ENCODE measurements at regions not wholly inside any gene's neighbourhood (a gene's known extent, or its start where the extent isn't known, plus 50 kb on each side); places are given as distances from the start of the nearest gene placed in this dataset.

- H2AFZ ChIP-seq (replicated peaks; ENCODE audit: low read length, poor library complexity) = no peak overlapping the region
- H3K4ac ChIP-seq (ENCODE audit: low read depth, low read length) = no peak overlapping the region
- no peak overlapping the region for H2BK120ac ChIP-seq (ENCODE audit: low read depth, low read length)
- H3K56ac ChIP-seq (ENCODE audit: extremely low read depth, insufficient read depth, low read length) = no peak overlapping the region
- H3K23ac ChIP-seq (ENCODE audit: low read depth, low read length) = no peak overlapping the region
- no peak overlapping the region for H2BK20ac ChIP-seq (ENCODE audit: low read depth, low read length)
- H3K4me1 ChIP-seq (ENCODE audit: control insufficient read depth, insufficient read depth, low read length) = no peaks in the 10 kb centered on the region
- WGBS, 2 experiments (ENCODE audit: extremely low coverage in 2 of 2, insufficient read length in 1 of 2) = no CpG with 5 or more reads among the region's 1 CpG
- ChIA-PET POLR2A (ENCODE audit: unreplicated experiment) (no interaction called here), CTCF (no interaction called here)
- no peak overlapping the region for H3K14ac ChIP-seq (replicated peaks; ENCODE audit: low read depth, low read length)
- H3K9me3 ChIP-seq (ENCODE audit: control insufficient read depth, insufficient read depth, low read length) = no peaks in the 10 kb centered on the region
- no peak overlapping the region for H3K9ac ChIP-seq (ENCODE audit: low read depth, low read length)
- H2BK15ac ChIP-seq (ENCODE audit: low read depth, low read length) = no peak overlapping the region
- DNase-seq (no peak), ATAC-seq (ENCODE audit: low read depth) (no peak)
- no peak overlapping the region for H3K4me3 ChIP-seq (ENCODE audit: insufficient read depth, low read depth, low read length)
- H4K91ac ChIP-seq (ENCODE audit: insufficient read depth, low read depth, low read length) = no peak overlapping the region
- H3K18ac ChIP-seq (ENCODE audit: low read depth, low read length) = no peak overlapping the region
- H2AK5ac ChIP-seq (ENCODE audit: low read depth, low read length) = no peak overlapping the region
- H2BK5ac ChIP-seq (ENCODE audit: low read depth, low read length, poor library complexity, severe bottlenecking) = no peak overlapping the region
- H2AK9ac ChIP-seq (replicated peaks; ENCODE audit: low read depth, low read length, poor library complexity) = no peak overlapping the region
- no peaks in the 10 kb centered on the region for H3K27me3 ChIP-seq (ENCODE audit: control insufficient read depth, insufficient read depth, low read length)
- no peaks in the 10 kb centered on the region for H3K36me3 ChIP-seq (ENCODE audit: control insufficient read depth, insufficient read depth, low read length)
- no peak overlapping the region for H3K4me2 ChIP-seq (ENCODE audit: low read depth, low read length)
- intact Hi-C loops (cut with micrococcal nuclease) = no loop called here
- no peak overlapping the region for H3K27ac ChIP-seq (ENCODE audit: insufficient read depth, low read length)
- H4K8ac ChIP-seq (ENCODE audit: low read depth in 2 of 2, low read length in 2 of 2) = no peak overlapping the region
- dilution Hi-C loops (cut with HindIII; ENCODE audit: low sequenced_read_pairs, unreplicated experiment) = no loop called here
- H3K9me1 ChIP-seq (ENCODE audit: insufficient read depth, low read length) = no peaks in the 10 kb centered on the region
- H3K79me1 ChIP-seq (ENCODE audit: low read depth in 1 of 2, low read length in 2 of 2) = no peaks in the 10 kb centered on the region
- no peaks in the 10 kb centered on the region for H4K20me1 ChIP-seq (ENCODE audit: insufficient read depth, low read length)
- no peak overlapping the region for H4K5ac ChIP-seq (ENCODE audit: low read depth, low read length)
- no TSS peak for BruUV-seq (replicated peaks)
- no peak for TF ChIP-seq MXI1 (IDR thresholded peaks at IDR 0.05; ENCODE audit: borderline replicate concordance, low read depth, low read length)
- TF ChIP-seq RFX5 (IDR thresholded peaks at IDR 0.05; ENCODE audit: low read depth, low read length) = no peak
- no peak for TF ChIP-seq SMC3 (IDR thresholded peaks at IDR 0.05; ENCODE audit: low read depth, low read length)
- TF ChIP-seq, protein P1, sequence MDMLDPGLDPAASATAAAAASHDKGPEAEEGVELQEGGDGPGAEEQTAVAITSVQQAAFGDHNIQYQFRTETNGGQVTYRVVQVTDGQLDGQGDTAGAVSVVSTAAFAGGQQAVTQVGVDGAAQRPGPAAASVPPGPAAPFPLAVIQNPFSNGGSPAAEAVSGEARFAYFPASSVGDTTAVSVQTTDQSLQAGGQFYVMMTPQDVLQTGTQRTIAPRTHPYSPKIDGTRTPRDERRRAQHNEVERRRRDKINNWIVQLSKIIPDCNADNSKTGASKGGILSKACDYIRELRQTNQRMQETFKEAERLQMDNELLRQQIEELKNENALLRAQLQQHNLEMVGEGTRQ (IDR thresholded peaks at IDR 0.05; ENCODE audit: low read depth, low read length) = no peak
- TF ChIP-seq, protein P2, sequence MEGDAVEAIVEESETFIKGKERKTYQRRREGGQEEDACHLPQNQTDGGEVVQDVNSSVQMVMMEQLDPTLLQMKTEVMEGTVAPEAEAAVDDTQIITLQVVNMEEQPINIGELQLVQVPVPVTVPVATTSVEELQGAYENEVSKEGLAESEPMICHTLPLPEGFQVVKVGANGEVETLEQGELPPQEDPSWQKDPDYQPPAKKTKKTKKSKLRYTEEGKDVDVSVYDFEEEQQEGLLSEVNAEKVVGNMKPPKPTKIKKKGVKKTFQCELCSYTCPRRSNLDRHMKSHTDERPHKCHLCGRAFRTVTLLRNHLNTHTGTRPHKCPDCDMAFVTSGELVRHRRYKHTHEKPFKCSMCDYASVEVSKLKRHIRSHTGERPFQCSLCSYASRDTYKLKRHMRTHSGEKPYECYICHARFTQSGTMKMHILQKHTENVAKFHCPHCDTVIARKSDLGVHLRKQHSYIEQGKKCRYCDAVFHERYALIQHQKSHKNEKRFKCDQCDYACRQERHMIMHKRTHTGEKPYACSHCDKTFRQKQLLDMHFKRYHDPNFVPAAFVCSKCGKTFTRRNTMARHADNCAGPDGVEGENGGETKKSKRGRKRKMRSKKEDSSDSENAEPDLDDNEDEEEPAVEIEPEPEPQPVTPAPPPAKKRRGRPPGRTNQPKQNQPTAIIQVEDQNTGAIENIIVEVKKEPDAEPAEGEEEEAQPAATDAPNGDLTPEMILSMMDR (conservative IDR thresholded peaks at IDR 0.05; ENCODE audit: low read depth, low read length) = no peak
- no peak for TF ChIP-seq FOS (IDR thresholded peaks at IDR 0.05; ENCODE audit: low read depth, low read length)
- no peak for TF ChIP-seq MAFK (IDR thresholded peaks at IDR 0.05; ENCODE audit: low read depth, low read length)
- no peak for TF ChIP-seq CHD1 (IDR thresholded peaks at IDR 0.05; ENCODE audit: low read depth, low read length)
- in situ Hi-C loops (cut with MboI; ENCODE audit: low sequenced_read_pairs) = no loop called here
Measured at GRCh38 chr5:88594441-88594840, 288.5 kb downstream of the MEF2C start.

Data from IMR-90 (cell line).